ENCODE measurements at regions not wholly inside any gene's neighbourhood (a gene's known extent, or its start where the extent isn't known, plus 50 kb on each side); places are given as distances from the start of the nearest gene placed in this dataset.

- WGBS (ENCODE audit: low lambda C conversion rate), result 79% methylated on average over 7 of the region's 7 CpGs
- DNase-seq, result no peak
- POLR2A ChIA-PET, result no interaction called here
Observed at GRCh38 chr12:65529771-65530435, 251.4 kb downstream of the MSRB3 start.

DNA sequence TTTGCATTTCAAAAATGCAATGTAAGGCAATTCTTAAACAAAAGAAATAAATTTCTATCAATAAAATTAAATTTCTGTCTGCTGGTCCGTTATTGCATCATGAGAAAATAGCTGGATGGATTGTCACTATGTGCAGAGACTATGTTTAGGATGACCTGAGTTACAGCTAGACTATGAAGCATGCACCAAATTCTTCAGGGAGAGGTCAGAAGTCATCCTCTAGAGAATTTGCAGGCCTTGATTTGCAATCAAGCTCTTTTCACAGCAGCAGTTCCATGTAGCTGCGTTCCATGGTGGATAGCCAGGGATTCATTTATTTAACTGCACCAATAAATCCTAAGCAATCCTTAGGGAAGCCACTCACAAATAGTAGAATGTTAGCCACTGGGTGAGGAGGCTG, 253.7 kb downstream of the MSRB3 start:
- Histone ChIP-seq H3K4me2 (no peak overlapping the region), H3K4me3 (ENCODE audit: low read depth in 2 of 2, low read length in 1 of 2) (no peak overlapping the region), H3K36me3 (replicated peaks in 1 of 2; ENCODE audit: control insufficient read depth in 1 of 2, insufficient read depth in 2 of 2, low read length in 1 of 2) (peaks cover 0 to 22% of the 10 kb centered on the region in 2 experiments), H3K9ac (no peak overlapping the region), H3K9me3 (no peaks in the 10 kb centered on the region), H3K27me3 (ENCODE audit: insufficient read depth) (no peaks in the 10 kb centered on the region), H3K79me2 (ENCODE audit: insufficient read depth) (0 out of 2 replicates have a peak, but pooled peaks cover 6% of the 10 kb centered on the region), H4K20me1 (ENCODE audit: insufficient read depth) (no peaks in the 10 kb centered on the region), H3K4me1 (ENCODE audit: control insufficient read depth in 1 of 2, insufficient read depth in 2 of 2, low read depth in 1 of 2, low read length in 1 of 2) (peaks cover 0 to 31% of the 10 kb centered on the region in 2 experiments; a peak in 3 of 4 replicates), H3F3A (replicated peaks; ENCODE audit: insufficient read depth) (peaks cover 32% of the 10 kb centered on the region), H3K27ac (ENCODE audit: low read depth in 2 of 2, low read length in 1 of 2) (peak overlapping the region; percentile 4 to 100; a peak in 2 of 4 replicates), H3K9me2 (no peaks in the 10 kb centered on the region), H2AFZ (ENCODE audit: low read depth) (no peak overlapping the region)
- 73% methylated on average over 2 of the region's 2 CpGs for WGBS (ENCODE audit: low lambda C conversion rate)
- DNase-seq, result no peak
- CTCF ChIA-PET, result interaction anchor here (2.0 kb wide), 1 partner anchor 24 kb away, joined by 7 read pairs; no protein-coding TSS in a partner anchor
- no peak for TF ChIP-seq CHD2 (IDR thresholded peaks at IDR 0.05; ENCODE audit: low read length, partially characterized antibody)
- TF ChIP-seq ELF1 (IDR thresholded peaks at IDR 0.05), result no peak
- no peak for TF ChIP-seq EZH2phosphoT487 (IDR thresholded peaks at IDR 0.05; ENCODE audit: borderline replicate concordance, low read depth)
- TF ChIP-seq USF1 (IDR thresholded peaks at IDR 0.05; ENCODE audit: borderline replicate concordance, low read depth), result no peak
- TF ChIP-seq TEAD4 (IDR thresholded peaks at IDR 0.05; ENCODE audit: borderline replicate concordance, insufficient read depth), result no peak
- POLR2A ChIA-PET, result no interaction called here

More at GRCh38 chr12:65529771-65530435, 251.4 kb downstream of the MSRB3 start:
- Histone ChIP-seq H3K27ac (ENCODE audit: low read depth in 2 of 2, low read length in 1 of 2) (no peak overlapping the region), H2AFZ (ENCODE audit: low read depth) (no peak overlapping the region), H3K4me1 (ENCODE audit: control insufficient read depth in 1 of 2, insufficient read depth in 2 of 2, low read depth in 1 of 2, low read length in 1 of 2) (peaks cover 0 to 33% of the 10 kb centered on the region in 2 experiments), H3K36me3 (replicated peaks in 1 of 2; ENCODE audit: control insufficient read depth in 1 of 2, insufficient read depth in 2 of 2, low read length in 1 of 2) (peaks cover 0 to 22% of the 10 kb centered on the region in 2 experiments), H3F3A (replicated peaks; ENCODE audit: insufficient read depth) (peaks cover 36% of the 10 kb centered on the region), H3K9me3 (no peaks in the 10 kb centered on the region), H4K20me1 (ENCODE audit: insufficient read depth) (no peaks in the 10 kb centered on the region), H3K79me2 (ENCODE audit: insufficient read depth) (0 out of 2 replicates have a peak, but pooled peaks cover 6% of the 10 kb centered on the region), H3K4me3 (ENCODE audit: low read depth in 2 of 2, low read length in 1 of 2) (no peak overlapping the region), H3K4me2 (no peak overlapping the region), H3K9ac (no peak overlapping the region), H3K9me2 (no peaks in the 10 kb centered on the region), H3K27me3 (ENCODE audit: insufficient read depth) (no peaks in the 10 kb centered on the region)
- CTCF ChIA-PET, result no interaction called here
- TF ChIP-seq FOSL2 (IDR thresholded peaks at IDR 0.05; ENCODE audit: borderline replicate concordance, low read depth), result no peak

GRCh38 chr12:65532764-65533163, 254.3 kb downstream of the MSRB3 start:
- peaks cover 0 to 21% of the 10 kb centered on the region in 2 experiments for H3K36me3 ChIP-seq (replicated peaks in 1 of 2; ENCODE audit: control insufficient read depth in 1 of 2, insufficient read depth in 2 of 2, low read length in 1 of 2)
- no peaks in the 10 kb centered on the region for H4K20me1 ChIP-seq (ENCODE audit: insufficient read depth)
- H3K27ac ChIP-seq (ENCODE audit: low read depth in 2 of 2, low read length in 1 of 2), result peak overlapping the region; percentile 83 to 100; a peak in 2 of 4 replicates
- H3K4me2 ChIP-seq, result no peak overlapping the region
- peaks cover 0 to 35% of the 10 kb centered on the region in 2 experiments; a peak in 3 of 4 replicates for H3K4me1 ChIP-seq (ENCODE audit: control insufficient read depth in 1 of 2, insufficient read depth in 2 of 2, low read depth in 1 of 2, low read length in 1 of 2)
- DNase-seq, result no peak
- H3K9me2 ChIP-seq, result no peaks in the 10 kb centered on the region
- no peak overlapping the region for H3K9ac ChIP-seq
- POLR2A ChIA-PET, result no interaction called here
- H3F3A ChIP-seq (replicated peaks; ENCODE audit: insufficient read depth), result peaks cover 33% of the 10 kb centered on the region
- H3K9me3 ChIP-seq, result no peaks in the 10 kb centered on the region
- TF ChIP-seq RCOR1 (IDR thresholded peaks at IDR 0.05; ENCODE audit: low read length) (no peak), PBX3 (IDR thresholded peaks at IDR 0.05) (no peak), POLR2AphosphoS5 (IDR thresholded peaks at IDR 0.05; ENCODE audit: low read depth, low read length) (no peak), EZH2phosphoT487 (IDR thresholded peaks at IDR 0.05; ENCODE audit: borderline replicate concordance, low read depth) (no peak)
- TF ChIP-seq, protein P1, sequence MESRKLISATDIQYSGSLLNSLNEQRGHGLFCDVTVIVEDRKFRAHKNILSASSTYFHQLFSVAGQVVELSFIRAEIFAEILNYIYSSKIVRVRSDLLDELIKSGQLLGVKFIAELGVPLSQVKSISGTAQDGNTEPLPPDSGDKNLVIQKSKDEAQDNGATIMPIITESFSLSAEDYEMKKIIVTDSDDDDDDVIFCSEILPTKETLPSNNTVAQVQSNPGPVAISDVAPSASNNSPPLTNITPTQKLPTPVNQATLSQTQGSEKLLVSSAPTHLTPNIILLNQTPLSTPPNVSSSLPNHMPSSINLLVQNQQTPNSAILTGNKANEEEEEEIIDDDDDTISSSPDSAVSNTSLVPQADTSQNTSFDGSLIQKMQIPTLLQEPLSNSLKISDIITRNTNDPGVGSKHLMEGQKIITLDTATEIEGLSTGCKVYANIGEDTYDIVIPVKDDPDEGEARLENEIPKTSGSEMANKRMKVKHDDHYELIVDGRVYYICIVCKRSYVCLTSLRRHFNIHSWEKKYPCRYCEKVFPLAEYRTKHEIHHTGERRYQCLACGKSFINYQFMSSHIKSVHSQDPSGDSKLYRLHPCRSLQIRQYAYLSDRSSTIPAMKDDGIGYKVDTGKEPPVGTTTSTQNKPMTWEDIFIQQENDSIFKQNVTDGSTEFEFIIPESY (IDR thresholded peaks at IDR 0.05; ENCODE audit: borderline replicate concordance, low read depth), result no peak
- no peak overlapping the region for H2AFZ ChIP-seq (ENCODE audit: low read depth)
- H3K4me3 ChIP-seq (ENCODE audit: low read depth in 2 of 2, low read length in 1 of 2), result no peak overlapping the region
- WGBS (ENCODE audit: low lambda C conversion rate), result 84% methylated on average over 5 of the region's 5 CpGs
- CTCF ChIA-PET, result no interaction called here
- H3K79me2 ChIP-seq (ENCODE audit: insufficient read depth), result 0 out of 2 replicates have a peak, but pooled peaks cover 6% of the 10 kb centered on the region
- no peaks in the 10 kb centered on the region for H3K27me3 ChIP-seq (ENCODE audit: insufficient read depth)

All from SK-N-SH (cell line).